ENCODE measurements at regions not wholly inside any gene's neighbourhood (a gene's known extent, or its start where the extent isn't known, plus 50 kb on each side); places are given as distances from the start of the nearest gene placed in this dataset.
"Not testable (repeated sequence)": the region's sequence is repeated elsewhere in the genome, so short reads cannot be mapped to it uniquely, and the experiment has no call there.

GRCh38 chr16:86259499-86259898, 250.8 kb upstream of the FOXF1 start (continued):
- no peak for TF ChIP-seq MXI1 (IDR thresholded peaks at IDR 0.05; ENCODE audit: low read depth, low read length)
- no peak for TF ChIP-seq MTA3 (IDR thresholded peaks at IDR 0.05; ENCODE audit: borderline replicate concordance, low read length)
- TF ChIP-seq NBN (IDR thresholded peaks at IDR 0.05), result no peak
- TF ChIP-seq BMI1 (IDR thresholded peaks at IDR 0.05; ENCODE audit: borderline replicate concordance), result no peak

- H3K4me1 ChIP-seq (ENCODE audit: control insufficient read depth, insufficient read depth, low read length), result no peaks in the 10 kb centered on the region
- ChIA-PET POLR2A (no interaction called here), RAD21 (ENCODE audit: unreplicated experiment) (no interaction called here), SMC1A (ENCODE audit: uncharacterized antibody, unreplicated experiment) (no interaction called here), CTCF (no interaction called here)
- no peaks in the 10 kb centered on the region; the same call in 2 of the 3 replicates for H3K9me3 ChIP-seq (replicated peaks; ENCODE audit: control insufficient read depth, insufficient read depth, low read length)
- DNase-seq (ENCODE audit: low read depth, low spot score) (peak; percentile 3), FAIRE-seq (no peak), ATAC-seq (no peak)
- H2AFZ ChIP-seq (ENCODE audit: control insufficient read depth, low read depth, low read length), result no peak overlapping the region; the same call in 1 of the 2 replicates
- no peaks in the 10 kb centered on the region for H4K20me1 ChIP-seq (ENCODE audit: control insufficient read depth, insufficient read depth)
- H3K79me2 ChIP-seq (ENCODE audit: control insufficient read depth, insufficient read depth, low read length), result no peaks in the 10 kb centered on the region
- no peak overlapping the region for H3K4me3 ChIP-seq
- H3K27ac ChIP-seq (ENCODE audit: control insufficient read depth, insufficient read depth), result no peak overlapping the region
- no peaks in the 10 kb centered on the region for H3K27me3 ChIP-seq (replicated peaks in 1 of 2; ENCODE audit: control insufficient read depth in 2 of 2, insufficient read depth in 2 of 2, low read length in 1 of 2)
- TF ChIP-seq GABPA (IDR thresholded peaks at IDR 0.05; ENCODE audit: low read depth) (peak; percentile 61; the same call in 1 of the 2 replicates), SIX5 (IDR thresholded peaks at IDR 0.05; ENCODE audit: low read depth, low read length, severe bottlenecking) (peak; percentile 32), NR2C1 (IDR thresholded peaks at IDR 0.05) (peak; percentile 61; the same call in 1 of the 2 replicates), ZSCAN29 (IDR thresholded peaks at IDR 0.05) (no peak), POLR2AphosphoS2 (IDR thresholded peaks at IDR 0.05; ENCODE audit: low read depth, low read length) (no peak), NFYA (IDR thresholded peaks at IDR 0.05; ENCODE audit: borderline replicate concordance, low read depth, low read length) (no peak), USF1 (IDR thresholded peaks at IDR 0.05; ENCODE audit: borderline replicate concordance, extremely low read length, insufficient read depth, low read depth, low read length) (peak; percentile 49), ZNF687 (IDR thresholded peaks at IDR 0.05) (no peak), HCFC1 (IDR thresholded peaks at IDR 0.05; ENCODE audit: low read length) (no peak)
- no peaks in the 10 kb centered on the region for H3K36me3 ChIP-seq (ENCODE audit: control insufficient read depth in 2 of 2, insufficient read depth in 2 of 2, low read length in 1 of 2)
- intact Hi-C loops (cut with micrococcal nuclease; ENCODE audit: unreplicated experiment), result no loop called here
- BruUV-seq (replicated peaks), result no TSS peak
- WGBS (ENCODE audit: insufficient coverage, insufficient replicate concordance, low lambda C conversion rate, missing lambda C conversion rate), result 32% methylated on average over 2 of the region's 2 CpGs
- in situ Hi-C loops (cut with MboI), result no loop called here
- no peak overlapping the region for H3K4me2 ChIP-seq (ENCODE audit: control insufficient read depth, insufficient read depth)
- H3K9ac ChIP-seq (ENCODE audit: control insufficient read depth, insufficient read depth, low read length), result no peak overlapping the region
Observed at GRCh38 chr16:86261379-86261778, 248.9 kb upstream of the FOXF1 start.

DNA sequence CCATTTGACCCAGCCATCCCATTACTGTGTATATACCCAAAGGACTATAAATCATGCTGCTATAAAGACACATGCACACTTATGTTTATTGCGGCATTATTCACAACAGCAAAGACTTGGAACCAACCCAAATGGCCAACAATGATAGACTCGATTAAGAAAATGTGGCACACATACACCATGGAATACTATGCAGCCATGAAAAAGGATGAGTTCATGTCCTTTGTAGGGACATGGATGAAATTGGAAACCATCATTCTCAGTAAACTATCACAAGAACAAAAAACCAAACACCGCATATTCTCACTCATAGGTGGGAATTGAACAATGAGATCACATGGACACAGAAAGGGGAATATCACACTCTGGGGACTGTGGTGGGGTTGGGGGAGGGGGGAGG, 242.7 kb upstream of the FOXF1 start:
- BruUV-seq (replicated peaks); H3K4me3 ChIP-seq; H3K4me2 ChIP-seq (ENCODE audit: control insufficient read depth, insufficient read depth); SMC1A ChIA-PET (ENCODE audit: uncharacterized antibody, unreplicated experiment); ATAC-seq; RAD21 ChIA-PET (ENCODE audit: unreplicated experiment); CTCF ChIA-PET; H3K27me3 ChIP-seq (replicated peaks in 1 of 2; ENCODE audit: control insufficient read depth in 2 of 2, insufficient read depth in 2 of 2, low read length in 1 of 2); H3K4me1 ChIP-seq (ENCODE audit: control insufficient read depth, insufficient read depth, low read length); in situ Hi-C loops (cut with MboI); H4K20me1 ChIP-seq (ENCODE audit: control insufficient read depth, insufficient read depth); intact Hi-C loops (cut with micrococcal nuclease; ENCODE audit: unreplicated experiment); H3K36me3 ChIP-seq (ENCODE audit: control insufficient read depth in 2 of 2, insufficient read depth in 2 of 2, low read length in 1 of 2); H3K27ac ChIP-seq (ENCODE audit: control insufficient read depth, insufficient read depth); DNase-seq (ENCODE audit: low read depth, low spot score); POLR2A ChIA-PET; H3K9me3 ChIP-seq (replicated peaks; ENCODE audit: control insufficient read depth, insufficient read depth, low read length); FAIRE-seq; H3K79me2 ChIP-seq (ENCODE audit: control insufficient read depth, insufficient read depth, low read length); H3K9ac ChIP-seq (ENCODE audit: control insufficient read depth, insufficient read depth, low read length); H2AFZ ChIP-seq (ENCODE audit: control insufficient read depth, low read depth, low read length): not testable (repeated sequence)
- WGBS (ENCODE audit: insufficient coverage, insufficient replicate concordance, low lambda C conversion rate, missing lambda C conversion rate), result 76% methylated on average over 2 of the region's 3 CpGs

All from GM12878 (cell line).